ENCODE measurements at regions not wholly inside any gene's neighbourhood (a gene's known extent, or its start where the extent isn't known, plus 50 kb on each side); places are given as distances from the start of the nearest gene placed in this dataset.

DNA sequence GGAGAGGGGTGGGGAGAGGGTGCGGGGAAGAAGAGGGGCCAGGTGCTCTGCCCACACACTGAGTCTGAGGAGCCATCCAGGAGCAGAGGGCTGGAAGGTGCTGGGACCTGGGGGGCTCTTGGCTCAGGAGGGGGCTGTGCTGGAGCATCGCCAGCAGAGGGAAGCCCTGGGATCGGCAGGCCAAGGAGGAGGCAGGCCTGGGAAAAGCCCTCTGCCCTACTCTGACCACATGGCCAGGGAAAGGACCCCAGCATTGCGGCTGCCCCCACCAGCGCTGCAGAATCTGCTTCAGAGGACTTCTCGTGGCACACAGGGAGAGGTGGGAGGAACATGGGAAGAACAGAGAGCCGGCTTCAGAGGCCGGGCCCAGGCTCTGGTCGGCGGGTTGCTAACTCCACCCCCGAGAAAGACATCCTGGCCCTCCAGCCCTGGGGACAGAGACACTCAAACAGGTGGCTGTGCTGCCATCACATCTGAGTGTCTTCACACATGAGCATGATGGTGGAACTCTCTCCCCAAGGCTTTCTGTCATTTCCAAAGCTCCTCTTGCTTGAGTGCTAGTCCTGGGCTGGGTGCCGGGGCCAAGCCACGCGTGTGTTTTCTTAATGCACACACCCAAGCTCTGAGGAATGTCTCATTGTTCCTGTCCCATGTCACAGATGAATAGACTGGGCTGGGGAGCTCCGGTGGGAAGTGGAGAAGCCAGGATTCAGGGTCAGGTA is 1378.0 kb downstream of the BRD1 start:
- DNase-seq = no peak

DNA sequence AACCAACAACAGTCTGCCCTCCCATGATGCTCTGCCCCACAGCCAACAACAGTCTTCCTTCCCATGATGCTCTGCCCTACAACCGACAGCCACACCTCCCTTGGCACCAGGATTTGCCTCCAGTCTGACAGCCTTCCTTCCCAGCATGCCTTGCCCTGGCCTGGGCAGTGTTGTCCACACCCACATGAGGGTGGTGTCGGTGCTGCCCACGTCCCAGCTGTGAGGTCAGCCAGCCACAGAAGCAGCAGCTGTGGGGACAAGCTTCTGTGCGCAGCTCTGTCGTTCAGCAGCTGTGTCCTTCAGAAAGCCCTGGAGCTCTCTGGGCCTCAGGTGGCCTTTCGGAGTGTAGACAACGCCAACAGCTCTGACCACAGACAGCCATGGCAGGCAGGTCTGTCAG is 1378.9 kb downstream of the BRD1 start:
- no peak for DNase-seq

DNA sequence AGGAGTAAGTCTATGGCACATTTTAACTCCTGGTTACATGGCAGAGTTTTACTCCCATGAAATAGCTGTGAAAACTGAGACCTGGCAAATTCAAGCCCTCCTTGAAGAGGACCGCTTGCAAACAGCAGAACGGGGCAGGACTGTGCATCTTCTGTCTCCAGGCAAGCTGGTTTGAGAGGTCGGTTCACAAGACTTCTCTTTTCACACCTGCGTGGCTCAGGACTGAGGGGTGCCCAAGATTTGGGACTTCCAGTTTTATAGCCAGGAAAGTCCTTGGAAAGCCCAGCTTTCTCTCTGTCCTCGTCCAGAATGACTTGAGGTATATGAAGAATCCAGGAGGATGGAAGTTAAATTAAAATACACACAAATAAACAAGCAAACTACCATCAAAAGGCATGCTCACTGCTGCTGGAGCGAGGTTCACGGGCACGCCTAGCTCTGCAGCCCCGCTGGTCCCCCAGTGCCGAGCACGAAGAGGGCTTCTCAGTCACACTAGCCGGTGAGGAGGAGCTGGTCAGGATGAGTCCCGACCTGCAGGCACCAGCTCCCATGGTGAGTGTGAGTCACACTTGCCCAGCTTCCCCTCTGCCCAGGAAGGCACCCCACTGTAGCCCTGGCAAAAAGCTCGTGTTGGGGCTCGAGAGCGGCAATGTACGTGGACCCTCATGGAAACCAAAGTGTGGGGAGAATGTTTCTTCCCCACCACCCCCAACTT is 1382.4 kb downstream of the BRD1 start:
- no peak for DNase-seq

DNA sequence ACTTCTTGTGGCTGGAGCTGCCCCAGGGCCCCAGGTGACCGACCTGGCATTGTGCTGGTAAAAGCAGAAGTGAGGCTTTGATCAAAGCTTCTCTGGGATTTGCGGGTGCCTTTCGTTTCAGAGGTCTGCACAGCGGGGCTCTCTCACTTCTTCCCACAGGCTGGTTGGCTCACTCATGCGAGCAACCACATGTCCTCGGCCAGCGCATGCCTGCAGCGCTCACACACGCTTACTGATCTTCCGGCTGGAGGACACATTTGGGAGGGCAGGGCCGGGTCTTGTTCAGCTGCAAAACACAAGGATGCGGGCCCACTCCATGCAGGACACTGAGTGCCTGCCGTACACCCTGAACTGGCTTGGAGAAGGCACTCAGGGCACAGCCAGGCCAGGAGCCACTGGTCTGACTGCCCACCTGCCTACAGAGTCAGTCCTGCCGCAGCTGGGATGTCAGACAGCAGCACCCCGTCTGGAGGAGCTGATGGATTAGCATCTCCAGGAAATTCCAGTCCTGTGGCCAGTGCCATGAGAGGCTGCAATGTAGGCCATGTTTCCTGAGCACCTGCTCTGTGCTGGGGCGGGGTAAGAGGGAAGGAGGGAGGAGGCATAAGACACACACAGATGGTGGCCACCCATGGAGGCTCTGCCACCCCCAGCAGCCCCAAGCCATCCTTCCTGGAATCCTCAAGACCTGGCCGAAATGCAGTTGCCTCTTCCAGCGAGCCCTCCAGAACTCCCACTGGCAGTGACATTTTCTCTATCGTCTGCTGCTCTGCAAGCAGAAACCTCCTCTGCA is 1383.2 kb downstream of the BRD1 start:
- no peak for DNase-seq

DNA sequence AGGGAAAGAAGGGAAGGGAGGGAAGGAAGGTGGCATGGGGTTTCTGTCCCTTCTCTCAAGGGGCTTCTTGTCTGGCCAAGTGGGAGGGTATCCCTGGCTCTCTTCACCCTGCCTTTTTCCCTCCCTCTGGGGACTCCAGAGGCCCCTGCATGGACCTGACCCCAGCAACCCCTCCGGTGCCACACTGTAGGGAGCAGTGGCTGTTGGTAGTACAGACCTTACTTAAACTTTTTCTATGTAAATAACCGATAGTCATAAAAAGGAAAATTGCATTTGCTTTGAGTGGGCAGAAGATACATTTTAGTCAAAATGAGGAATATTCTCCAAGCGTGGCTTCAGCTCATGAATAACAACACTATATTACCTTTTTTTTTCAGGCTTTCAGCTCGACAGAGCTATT is 1384.0 kb downstream of the BRD1 start:
- no peak for DNase-seq

DNA sequence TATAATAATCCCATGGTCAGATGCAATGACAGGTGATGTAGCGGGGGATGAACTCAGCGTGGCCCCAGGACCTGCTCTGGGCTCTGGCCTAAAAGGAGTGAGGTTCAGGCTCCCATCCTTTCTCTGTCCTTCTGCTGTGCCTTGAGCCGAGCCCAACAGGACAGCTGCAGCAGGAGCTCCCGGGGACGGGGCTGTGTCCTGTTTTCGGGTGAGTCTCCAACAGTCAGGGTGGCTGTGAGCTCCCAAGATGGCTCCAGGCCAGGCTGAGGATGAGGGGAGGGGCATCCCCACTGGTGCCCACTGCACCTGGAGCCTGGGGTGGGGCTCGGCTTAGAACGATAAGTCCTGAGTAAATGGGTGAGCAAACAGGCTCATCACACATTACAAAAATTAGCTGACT is 1385.0 kb downstream of the BRD1 start:
- no peak for DNase-seq

DNA sequence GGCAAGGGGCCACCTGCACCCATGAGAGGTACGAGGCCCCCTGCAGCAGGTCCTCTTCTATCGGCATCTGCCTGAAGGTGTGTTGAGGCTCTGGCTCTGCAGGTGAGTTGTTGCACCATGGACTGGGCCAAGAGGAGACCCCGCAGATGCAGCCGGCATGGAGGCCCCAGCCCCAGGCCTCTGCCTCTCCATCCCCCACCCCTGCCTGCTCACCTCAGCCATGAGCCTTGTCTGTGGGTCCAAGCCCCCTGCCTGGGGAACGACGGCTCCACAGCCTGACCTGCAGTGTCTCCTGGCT is 1386.2 kb downstream of the BRD1 start:
- DNase-seq = no peak

DNA sequence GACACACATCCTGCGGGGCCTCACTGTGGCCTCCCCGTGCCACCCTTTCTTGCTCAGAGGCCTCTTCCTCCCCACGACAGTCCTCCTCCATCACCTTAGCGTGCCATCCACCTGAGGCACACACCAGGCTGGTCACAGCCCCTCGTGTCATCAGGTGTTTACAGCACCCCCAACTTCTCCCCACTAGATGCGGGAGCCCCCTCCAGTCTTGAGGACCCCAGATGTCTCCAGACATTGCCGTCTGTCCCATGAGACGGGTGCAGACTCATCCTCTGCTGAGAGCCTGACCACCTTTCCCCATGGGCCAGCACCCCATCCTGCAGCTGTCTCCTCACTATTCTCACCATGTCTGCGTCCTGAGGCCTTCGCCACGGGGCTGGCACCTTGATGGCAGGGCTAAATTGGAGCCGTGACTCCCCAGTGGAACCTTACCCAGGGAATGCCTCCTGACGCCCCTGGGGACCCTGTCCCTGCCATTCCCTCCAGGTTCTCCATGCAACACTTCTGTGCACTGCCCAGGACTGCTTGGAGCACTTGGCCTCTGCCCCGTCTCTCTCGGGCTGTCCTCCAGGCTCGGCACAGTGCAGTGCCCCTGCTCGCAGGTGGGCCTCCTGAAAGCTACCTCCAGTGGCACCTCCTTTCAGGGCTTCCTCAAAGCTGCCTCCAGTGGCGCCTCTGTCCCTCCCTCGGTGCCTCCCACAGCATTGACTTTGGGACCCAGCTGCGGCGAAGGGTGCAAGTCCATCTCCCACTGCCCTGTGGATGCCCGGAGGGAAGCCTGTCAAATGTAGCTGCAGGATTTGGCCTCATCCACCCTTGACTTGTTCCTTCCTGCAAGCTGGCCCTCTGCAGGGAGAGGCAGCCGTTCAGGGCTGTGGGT is 1386.8 kb downstream of the BRD1 start:
- no peak for DNase-seq

DNA sequence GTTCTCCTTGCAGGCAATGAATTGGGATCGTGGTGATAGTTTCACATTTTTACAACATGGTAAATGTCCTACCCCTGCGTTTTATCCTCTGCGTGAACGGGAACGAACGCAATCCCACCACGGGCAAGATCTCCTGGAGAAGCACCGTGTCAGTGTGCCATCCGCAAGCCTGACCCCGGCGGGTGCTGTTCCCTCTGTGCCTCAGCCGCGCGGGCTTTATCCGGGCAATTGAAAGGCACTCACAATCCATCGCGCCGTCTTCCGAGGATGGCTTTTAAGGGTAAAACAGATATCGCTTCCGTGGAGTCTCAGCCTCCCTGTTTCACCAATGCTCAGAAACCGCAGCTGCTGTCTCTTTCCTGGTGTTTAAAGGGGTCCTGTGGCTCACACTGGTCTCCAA is 1387.5 kb downstream of the BRD1 start:
- DNase-seq = no peak

DNA sequence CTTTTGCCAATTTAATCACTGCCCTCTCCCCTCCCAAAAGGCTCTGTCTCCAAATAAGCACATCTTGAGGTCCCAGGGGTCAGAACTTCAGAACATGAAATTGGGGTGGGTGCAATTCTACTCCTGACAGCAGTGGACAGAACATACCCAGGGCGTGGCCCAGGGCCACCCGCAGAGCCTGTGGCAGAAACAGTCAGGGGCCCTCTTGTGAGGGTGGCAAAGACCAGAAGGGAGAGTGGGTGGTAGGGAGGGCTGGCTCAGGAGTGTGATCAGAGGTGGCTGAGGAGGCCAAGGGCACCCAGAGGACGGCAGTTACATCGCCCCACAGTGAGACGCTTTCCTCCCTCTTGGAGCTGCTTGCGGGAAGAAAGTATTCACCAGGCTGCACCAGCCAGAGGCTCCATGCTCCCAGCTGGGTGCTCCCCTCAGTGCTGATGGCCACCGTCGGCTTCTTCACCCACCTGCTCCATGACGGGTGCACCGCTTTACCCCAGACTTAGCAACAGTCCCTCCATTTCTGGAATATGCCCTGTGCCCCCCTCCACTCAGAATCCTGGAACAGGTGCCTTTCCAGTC is 1388.0 kb downstream of the BRD1 start:
- no peak for DNase-seq

DNA sequence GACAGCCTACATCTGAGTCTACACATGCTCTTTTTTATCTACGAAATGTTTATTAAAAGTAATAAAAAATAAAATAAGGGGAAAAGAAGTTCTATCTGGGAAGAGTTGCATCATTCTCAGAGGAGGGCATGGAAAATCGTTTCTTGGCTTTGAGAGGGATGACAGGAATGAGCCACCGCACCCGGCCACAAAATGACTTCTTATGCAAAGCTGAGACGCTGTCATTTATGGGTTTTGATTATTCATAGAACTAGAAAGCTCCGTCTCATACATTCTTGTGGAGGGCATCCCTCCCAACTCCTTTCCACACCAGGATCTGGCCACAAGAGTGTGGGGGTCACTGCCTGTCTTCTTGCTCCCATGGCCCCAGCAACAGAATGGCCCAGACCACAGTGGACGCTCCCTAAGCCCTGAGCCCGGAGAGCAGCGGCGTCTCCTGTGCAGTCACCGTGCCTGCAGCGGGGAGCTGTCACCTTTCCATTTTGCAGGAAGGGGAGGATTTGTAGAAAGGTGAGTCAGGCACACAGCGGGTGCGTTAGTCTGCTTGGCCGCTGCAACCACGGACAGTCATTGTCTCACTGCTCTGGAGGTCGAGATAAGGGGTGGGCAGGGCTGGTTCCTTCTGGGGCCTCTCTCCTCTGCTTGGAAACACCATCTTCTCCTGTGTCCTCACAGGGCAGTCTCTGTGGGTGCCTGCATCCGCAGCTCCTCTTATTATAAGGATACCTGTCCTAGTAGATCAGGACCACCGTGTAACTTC is 1388.7 kb downstream of the BRD1 start:
- DNase-seq = no peak

DNA sequence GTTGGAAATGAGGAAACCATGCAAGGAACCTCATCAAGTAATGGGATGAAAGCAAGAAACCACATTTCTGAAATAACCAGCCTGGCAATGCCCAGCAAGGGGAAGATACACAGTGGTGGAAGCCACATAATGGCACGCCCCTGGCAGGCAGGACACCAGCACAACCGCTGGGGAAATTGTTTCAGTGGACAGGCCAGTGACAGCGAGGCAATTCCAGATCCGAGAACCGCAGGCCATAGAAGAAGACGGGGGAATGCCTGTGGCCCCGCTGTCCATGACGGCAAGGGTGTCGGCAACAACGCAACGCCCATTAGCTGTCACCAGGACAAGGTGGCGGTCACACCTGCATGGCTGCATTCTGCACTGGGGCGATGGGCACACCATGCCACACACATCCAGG is 1389.6 kb downstream of the BRD1 start:
- no peak for DNase-seq

DNA sequence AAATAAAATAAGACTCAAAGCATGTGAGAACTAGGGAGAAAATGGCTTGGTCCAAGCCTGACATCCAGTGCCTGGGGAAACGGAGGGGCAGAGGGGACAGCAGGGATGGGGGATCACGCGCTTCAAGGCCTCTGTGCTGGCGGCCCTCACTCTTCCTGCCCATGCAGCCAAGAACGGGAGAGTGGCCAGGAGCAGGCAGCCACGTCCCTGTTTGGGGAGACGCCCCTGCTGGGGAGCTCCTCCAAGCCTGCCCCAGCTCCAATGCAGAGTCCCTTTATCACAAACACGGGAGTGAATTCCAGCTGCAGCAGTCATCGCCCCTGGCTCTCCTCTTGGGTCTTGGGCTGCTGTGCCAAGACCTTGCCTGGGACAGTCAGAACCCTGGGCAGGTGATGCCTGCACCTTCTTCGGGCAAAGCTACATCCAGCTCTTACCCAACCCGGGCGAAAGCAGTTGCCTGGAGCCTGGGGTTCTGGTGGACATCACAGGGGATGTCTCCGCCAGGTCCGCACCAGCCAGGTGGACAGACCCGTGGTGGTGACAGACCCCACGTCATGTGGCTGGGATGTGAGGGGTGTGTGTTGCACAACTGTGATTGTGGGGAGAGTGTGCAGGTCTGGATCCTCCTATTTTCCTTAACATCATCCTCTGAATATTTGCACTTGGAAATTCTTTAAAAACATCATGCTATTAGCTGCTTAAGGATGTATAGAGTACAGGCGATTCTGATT is 1391.3 kb downstream of the BRD1 start:
- DNase-seq = no peak

DNA sequence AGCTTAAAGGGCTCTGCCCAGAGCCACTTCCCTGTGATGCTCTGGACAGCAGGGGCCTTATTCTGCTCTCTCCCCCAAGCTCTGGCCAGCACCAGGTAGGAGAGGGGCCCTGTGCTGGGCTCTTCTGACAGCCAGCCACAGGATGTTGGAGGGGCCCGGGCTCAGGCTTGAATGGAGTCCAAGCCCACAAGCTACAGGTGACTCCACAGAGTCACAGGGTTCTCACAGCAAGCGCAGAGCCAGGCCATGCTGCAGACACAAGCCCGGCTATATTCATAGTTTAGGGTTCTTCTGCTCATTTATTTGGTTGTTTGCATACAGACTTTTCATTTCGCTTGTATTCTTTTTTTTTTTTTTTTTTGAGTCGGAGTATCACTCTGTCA is 1392.8 kb downstream of the BRD1 start:
- no peak for DNase-seq

DNA sequence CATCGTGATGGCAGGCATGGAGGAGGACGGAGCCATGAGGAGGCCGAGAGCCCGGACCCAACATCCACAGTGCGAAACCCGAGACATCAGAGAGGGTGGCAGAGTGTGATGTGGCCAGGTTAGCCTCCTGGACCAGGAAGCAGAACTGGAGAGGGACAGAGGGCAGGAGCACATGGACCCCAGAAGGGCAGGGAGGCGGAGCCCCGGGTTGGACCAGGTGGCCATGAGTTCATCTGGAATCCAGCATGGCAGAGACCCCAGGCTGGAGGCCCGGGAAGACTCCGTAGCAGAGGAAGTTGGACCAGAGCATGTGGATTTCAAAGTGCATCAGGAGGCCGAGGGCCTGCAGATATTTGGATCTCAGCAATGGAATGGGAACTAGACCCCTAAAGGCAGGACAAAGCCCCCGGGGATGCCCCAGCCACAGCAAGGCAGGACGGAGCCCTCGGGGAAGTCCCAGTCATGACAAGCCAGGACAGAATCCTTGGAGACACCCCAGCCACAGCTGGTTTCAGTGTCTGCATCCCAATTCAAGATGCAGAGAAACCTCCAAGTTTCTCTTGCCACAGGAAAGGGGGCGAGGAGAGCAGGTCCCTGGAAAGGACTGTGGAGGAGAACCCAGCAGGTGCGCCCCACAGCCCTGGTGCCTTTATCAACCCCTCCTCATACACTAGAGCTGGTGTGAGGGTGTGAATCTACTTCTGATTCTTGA is 1393.4 kb downstream of the BRD1 start:
- no peak for DNase-seq

DNA sequence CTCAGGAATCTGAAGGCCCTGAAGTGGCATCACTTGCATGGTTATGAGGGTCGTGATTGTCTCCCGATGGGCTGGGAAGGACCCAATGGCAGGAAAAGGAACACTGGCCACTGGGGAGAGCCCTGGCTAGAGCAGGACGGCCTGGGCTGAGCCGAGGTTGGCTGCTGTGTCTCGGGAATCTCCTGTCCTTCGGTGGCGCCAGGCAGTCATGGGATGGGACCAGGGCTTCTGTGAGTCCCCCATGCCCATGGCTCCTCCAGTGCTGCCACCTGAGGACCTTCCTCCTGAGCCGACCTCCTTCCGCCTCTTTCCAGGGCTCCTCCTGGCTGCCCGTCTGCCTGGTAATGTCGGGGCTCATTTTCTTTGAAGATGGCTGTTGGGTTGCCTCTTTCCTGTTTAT is 1394.0 kb downstream of the BRD1 start:
- no peak for DNase-seq

DNA sequence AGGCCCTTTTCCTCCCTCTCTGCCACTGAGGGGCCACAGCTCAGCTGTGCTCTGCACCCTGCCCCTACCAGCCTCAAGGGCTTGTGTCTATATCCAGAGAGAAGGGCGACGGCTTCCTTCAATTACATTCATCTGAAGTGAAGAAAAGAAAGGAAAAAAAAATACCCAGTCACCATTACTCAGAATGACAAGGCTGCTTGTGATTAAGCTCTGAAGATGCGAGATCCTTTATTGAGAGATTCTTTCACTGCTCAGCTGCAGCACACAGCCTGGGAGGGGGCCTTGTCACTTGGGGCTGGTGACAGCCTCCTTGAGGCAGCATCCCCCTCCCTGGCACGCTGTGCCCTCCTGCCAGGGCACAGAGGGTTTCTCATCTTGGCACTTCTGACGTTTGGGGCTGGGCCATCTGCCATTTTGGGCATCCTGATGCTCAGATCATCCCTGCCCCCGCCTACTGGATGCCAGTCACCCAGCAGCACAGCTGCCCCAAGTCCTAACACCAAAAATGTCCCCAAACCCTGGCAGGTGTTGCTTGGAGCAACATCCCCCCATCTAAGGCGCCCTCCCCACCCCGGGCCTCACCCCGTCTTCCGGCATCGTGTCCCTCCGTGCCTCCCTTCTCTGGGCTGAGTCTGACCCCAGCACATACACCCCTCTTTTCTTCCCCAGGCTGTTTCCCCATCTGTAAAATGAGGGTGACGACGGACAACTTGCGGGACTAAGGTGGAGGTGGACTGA is 1394.7 kb downstream of the BRD1 start:
- no peak for DNase-seq

DNA sequence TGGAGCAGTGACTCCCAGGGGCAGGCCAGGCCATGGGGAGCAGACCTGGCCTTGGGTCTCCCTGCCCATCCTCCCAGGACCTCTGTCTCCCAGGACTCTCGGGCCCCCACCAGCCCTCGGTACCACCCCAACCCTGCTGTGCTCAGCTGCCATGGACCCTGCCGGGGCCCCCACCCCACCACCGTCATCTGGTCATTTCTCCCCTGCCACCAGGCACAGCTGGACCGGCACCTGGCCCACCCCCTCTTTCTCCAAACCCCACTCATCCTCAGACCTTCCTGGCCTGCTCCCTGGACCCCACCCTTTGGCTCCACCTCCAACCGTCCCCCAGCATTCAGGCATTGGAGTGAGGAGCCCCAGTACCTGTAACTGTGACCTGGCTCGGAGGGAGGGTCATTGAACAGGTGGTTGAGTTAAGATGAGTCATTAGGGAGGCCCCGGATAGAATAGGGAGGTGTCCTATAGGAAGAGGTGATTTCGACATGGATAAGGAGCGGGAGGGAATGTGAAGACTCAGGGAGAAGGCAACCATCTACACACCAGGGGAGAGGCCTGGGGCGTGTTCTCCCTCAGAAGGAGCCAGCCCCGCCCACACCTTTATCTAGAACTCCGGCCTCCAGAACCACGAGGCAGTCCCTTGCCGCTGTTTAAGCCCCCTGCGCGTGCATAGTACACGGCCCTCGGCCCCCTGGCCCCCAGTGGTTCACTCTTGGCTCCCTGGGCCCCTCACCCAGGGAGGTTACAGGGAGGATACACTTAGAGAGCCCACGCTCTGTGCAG is 1395.9 kb downstream of the BRD1 start:
- DNase-seq = no peak

DNA sequence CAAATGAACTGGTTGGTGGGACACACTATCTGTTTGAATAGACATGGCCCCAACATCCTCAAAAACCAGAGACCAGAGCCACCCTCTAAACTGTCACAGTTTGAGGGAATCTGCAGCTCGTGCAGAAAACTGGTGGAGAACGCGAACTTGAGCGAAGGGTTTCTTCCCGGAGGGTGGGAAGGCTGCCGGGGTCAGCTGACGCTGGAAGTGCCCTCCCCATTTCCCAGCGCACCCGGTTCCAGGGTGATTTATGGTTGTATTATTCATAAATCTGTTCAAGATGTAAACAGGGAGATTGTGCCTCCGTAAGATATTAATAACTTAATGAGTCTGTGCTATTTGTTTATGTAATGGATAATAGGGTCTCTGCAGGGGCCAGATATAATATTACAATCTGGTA is 1396.7 kb downstream of the BRD1 start:
- DNase-seq = no peak

Measured in amniotic stem cell (primary cell).